A673 (cell line): ENCODE measurements at regions not wholly inside any gene's neighbourhood (a gene's known extent, or its start where the extent isn't known, plus 50 kb on each side); places are given as distances from the start of the nearest gene placed in this dataset.
A peak's percentile ranks its signal among the peaks of the same experiment; 100 is the strongest.

ENCODE experiments used
- BruUV-seq: library from RNA; stranded (reverse); fragments of 400-500 nt; replicated peaks from 2 replicates; lab custom pipeline; 2021; lab: Mats Ljungman, UMichigan
- CTCF ChIA-PET: fragments of 300-600 bp; sonication (Branson Sonifier 250); formaldehyde crosslinking; loops from one replicate; lab custom pipeline; 2022; ENCODE audit warnings: antibody characterized with exemption; lab: Charles Lee
- POLR2A ChIA-PET: fragments of 300-600 bp; sonication (Branson Sonifier 250); formaldehyde crosslinking; loops from one replicate; lab custom pipeline; 2022; ENCODE audit warnings: antibody characterized with exemption; ENCODE audit not compliant: low non-redundant PET; lab: Charles Lee
- DNase-seq: peaks from one replicate; pipeline ENCODE4 v3.0.0-alpha.2; 2015; ENCODE audit warnings: low spot score
- H3K27ac ChIP-seq: fragments of 200-600 bp; sonication (generic); 2 replicates; pipeline ENCODE4 v1.5.1; 2016; ENCODE audit warnings: mixed run types, low read depth, mild to moderate bottlenecking, mixed read lengths, antibody characterized with exemption, low read length; ENCODE audit not compliant: poor library complexity, severe bottlenecking
- H3K27me3 ChIP-seq: fragments of 200-600 bp; sonication (generic); replicated peaks from 2 replicates; pipeline ENCODE4 v1.6.1; 2017; ENCODE audit warnings: mixed run types, low read depth, mild to moderate bottlenecking, mixed read lengths, antibody characterized with exemption, low read length; ENCODE audit not compliant: insufficient read depth, poor library complexity
- H3K36me3 ChIP-seq: fragments of 200-600 bp; sonication (generic); 2 replicates; pipeline ENCODE4 v1.6.1; 2016; ENCODE audit warnings: mixed run types, mild to moderate bottlenecking, mixed read lengths, antibody characterized with exemption, low read length; ENCODE audit not compliant: insufficient read depth, poor library complexity, severe bottlenecking
- H3K4me1 ChIP-seq: fragments of 200-600 bp; sonication (generic); 2 replicates; pipeline ENCODE4 v1.6.1; 2017; ENCODE audit warnings: mixed run types, mild to moderate bottlenecking, mixed read lengths, antibody characterized with exemption, low read length; ENCODE audit not compliant: insufficient read depth, poor library complexity, severe bottlenecking
- H3K4me3 ChIP-seq: fragments of 200-600 bp; sonication (generic); 2 replicates; pipeline ENCODE4 v1.5.1; 2016; ENCODE audit warnings: low read depth, mixed run types, mild to moderate bottlenecking, mixed read lengths, low read length; ENCODE audit not compliant: poor library complexity, severe bottlenecking
- H3K9me3 ChIP-seq: fragments of 200-600 bp; sonication (generic); 2 replicates; pipeline ENCODE4 v1.6.1; 2016; ENCODE audit warnings: mixed run types, low read depth, mild to moderate bottlenecking, mixed read lengths, antibody characterized with exemption, low read length; ENCODE audit not compliant: poor library complexity, severe bottlenecking
- EZH2 ChIP-seq: fragments of 200-600 bp; sonication (generic); IDR thresholded peaks from 2 replicates; pipeline ENCODE4 v1.6.1; 2017; ENCODE audit warnings: borderline replicate concordance, low read depth, mild to moderate bottlenecking, mixed read lengths, antibody characterized with exemption, low read length; ENCODE audit not compliant: poor library complexity, severe bottlenecking
- intact Hi-C: fragments of 100-400 bp; cut with micrococcal nuclease; formaldehyde crosslinking; loops from one replicate; pipeline ENCODE4 v1.10.0; 2022; ENCODE audit not compliant: unreplicated experiment
- TF ChIP-seq, protein P1 (sequence below): fragments of 300-800, 200-600 bp; sonication (generic); conservative IDR thresholded peaks from 2 replicates; pipeline ENCODE4 v1.5.1; 2017; ENCODE audit warnings: low read depth, mild to moderate bottlenecking, antibody characterized with exemption, low read length, moderate library complexity, mixed read lengths

DNA sequence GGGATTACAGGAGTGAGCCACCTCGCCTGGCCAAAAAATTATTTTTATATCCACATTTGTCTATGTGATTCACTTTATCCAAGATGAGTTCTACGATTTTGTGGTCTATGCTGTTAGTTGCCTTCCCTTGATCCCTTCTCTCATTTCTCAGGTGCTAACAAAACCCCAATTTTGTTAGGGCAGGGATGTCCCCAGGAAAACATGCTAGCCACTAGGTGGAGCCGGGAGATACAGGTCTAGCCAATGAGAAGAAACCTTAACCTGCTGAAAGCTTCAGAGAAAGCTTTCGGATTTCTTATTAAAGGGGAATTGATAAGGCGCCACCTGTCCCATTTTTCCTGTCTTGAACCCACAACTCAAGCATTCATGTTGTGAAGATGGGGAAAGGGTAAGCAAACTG lies 167.4 kb upstream of the OLIG3 start:
- peak; percentile 16 for DNase-seq
- Histone ChIP-seq H3K27me3 (peaks cover 12% of the 10 kb centered on the region), H3K36me3 (no peaks in the 10 kb centered on the region), H3K9me3 (no peaks in the 10 kb centered on the region), H3K27ac (no peak overlapping the region), H3K4me1 (no peaks in the 10 kb centered on the region), H3K4me3 (no peak overlapping the region)
- ChIA-PET CTCF (no interaction called here), POLR2A (no interaction called here)
- TF ChIP-seq, protein P1, sequence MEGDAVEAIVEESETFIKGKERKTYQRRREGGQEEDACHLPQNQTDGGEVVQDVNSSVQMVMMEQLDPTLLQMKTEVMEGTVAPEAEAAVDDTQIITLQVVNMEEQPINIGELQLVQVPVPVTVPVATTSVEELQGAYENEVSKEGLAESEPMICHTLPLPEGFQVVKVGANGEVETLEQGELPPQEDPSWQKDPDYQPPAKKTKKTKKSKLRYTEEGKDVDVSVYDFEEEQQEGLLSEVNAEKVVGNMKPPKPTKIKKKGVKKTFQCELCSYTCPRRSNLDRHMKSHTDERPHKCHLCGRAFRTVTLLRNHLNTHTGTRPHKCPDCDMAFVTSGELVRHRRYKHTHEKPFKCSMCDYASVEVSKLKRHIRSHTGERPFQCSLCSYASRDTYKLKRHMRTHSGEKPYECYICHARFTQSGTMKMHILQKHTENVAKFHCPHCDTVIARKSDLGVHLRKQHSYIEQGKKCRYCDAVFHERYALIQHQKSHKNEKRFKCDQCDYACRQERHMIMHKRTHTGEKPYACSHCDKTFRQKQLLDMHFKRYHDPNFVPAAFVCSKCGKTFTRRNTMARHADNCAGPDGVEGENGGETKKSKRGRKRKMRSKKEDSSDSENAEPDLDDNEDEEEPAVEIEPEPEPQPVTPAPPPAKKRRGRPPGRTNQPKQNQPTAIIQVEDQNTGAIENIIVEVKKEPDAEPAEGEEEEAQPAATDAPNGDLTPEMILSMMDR: peak; percentile 50
- no peak for TF ChIP-seq EZH2
- BruUV-seq: no TSS peak
- intact Hi-C loops: no loop called here

- no peak overlapping the region for H3K27ac ChIP-seq
- POLR2A ChIA-PET: no interaction called here
- TF ChIP-seq, protein P1: no peak
- TF ChIP-seq EZH2: no peak
- no peaks in the 10 kb centered on the region for H3K4me1 ChIP-seq
- H3K36me3 ChIP-seq: no peaks in the 10 kb centered on the region
- no peak overlapping the region for H3K4me3 ChIP-seq
- H3K9me3 ChIP-seq: no peaks in the 10 kb centered on the region
- CTCF ChIA-PET: no interaction called here
- DNase-seq: no peak
- no TSS peak for BruUV-seq
- peaks cover 16% of the 10 kb centered on the region for H3K27me3 ChIP-seq
- intact Hi-C loops: no loop called here
These were observed 170.0 kb upstream of the OLIG3 start for GRCh38 chr6:137664183-137664582.

DNA sequence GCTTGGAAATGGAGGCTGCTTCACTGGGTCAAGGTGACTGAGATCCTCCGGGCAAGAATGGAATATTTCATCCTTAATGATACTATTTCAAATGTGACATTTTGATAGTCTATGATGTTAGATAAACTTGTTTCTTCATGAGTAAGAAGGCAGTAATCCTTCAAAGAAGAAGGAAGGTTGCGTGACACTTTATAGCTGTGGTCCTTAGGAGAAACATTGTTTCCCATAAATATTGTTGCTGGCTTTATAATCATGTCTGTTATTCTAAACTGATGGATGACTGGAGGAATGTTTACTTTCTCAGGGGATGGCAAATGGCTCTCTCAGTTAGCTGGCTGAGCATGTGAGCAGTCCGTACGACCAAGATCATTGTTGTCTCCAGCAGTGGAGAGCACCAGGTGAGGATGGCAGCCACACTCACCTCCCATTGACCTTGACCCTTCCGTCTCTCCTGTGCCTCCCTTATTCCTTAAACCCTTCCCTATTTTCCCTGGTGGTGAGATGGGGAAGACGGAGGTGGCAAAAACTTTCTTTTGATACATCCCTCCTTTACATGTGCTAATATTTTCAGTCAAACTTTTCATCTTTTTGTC lies 171.2 kb upstream of the OLIG3 start:
- POLR2A ChIA-PET: no interaction called here
- Histone ChIP-seq H3K27me3 (peaks cover 16% of the 10 kb centered on the region), H3K27ac (no peak overlapping the region), H3K9me3 (no peaks in the 10 kb centered on the region), H3K36me3 (no peaks in the 10 kb centered on the region), H3K4me3 (no peak overlapping the region), H3K4me1 (no peaks in the 10 kb centered on the region)
- DNase-seq: no peak
- BruUV-seq: no TSS peak
- intact Hi-C loops: no loop called here
- TF ChIP-seq, protein P1: no peak
- TF ChIP-seq EZH2: no peak
- CTCF ChIA-PET: no interaction called here
